H54 (cell line): ENCODE measurements at regions not wholly inside any gene's neighbourhood (a gene's known extent, or its start where the extent isn't known, plus 50 kb on each side); places are given as distances from the start of the nearest gene placed in this dataset.

Experiments used
- DNase-seq: peaks from one replicate; pipeline ENCODE4 v3.0.0; 2011; ENCODE audit warnings: low spot score, mixed read lengths; ENCODE audit not compliant: insufficient read length
- FAIRE-seq: peaks from 3 replicates; lab custom pipeline; 2011; peaks lifted over from hg19 to GRCh38; lab: Jason Lieb, UNC
- POLR2A ChIP-seq: IDR thresholded peaks from 2 replicates; pipeline ENCODE4 v1.6.1; 2011; ENCODE audit warnings: low read depth, mild to moderate bottlenecking, low read length

DNA sequence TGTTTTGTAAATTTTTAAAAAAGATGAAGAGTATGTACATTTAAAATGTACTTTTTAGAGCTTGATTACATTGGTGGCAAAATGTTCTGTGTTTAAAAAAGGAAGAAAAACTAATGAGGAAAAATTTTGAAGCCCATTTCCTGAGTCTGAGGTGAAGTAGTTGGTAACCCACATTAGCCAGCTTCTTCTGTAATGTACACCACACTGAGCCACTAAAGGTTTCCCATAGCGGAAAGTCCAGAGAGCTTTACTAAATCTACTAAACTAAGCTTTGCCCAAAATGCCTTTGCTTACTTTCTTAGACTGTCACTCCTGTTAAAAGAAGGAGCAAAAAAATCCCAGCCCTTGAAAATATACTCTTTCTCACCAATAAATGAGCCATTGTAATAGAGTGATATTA is 804.8 kb upstream of the ZEB2 start:
- no peak for FAIRE-seq
- DNase-seq = no peak
- no peak for TF ChIP-seq POLR2A

DNA sequence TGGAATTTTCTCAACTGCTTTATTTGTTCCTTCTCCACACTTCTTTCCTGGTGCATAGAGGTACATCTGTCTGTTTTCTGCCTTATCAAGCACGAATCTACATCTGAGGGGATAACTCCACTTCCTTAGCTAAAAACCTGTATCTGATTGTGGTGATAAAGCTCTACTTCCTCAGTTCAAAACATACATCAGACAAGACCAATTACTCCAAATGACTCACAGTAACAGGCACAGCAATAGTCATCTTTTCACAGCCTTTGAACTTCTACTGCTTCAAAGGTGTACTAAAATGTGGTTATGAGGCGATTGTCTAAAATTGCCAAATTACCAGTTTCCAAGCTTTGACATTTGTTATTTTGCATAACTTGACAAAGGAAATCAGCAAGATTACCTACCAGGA is 803.6 kb upstream of the ZEB2 start:
- no peak for TF ChIP-seq POLR2A
- FAIRE-seq = peak; percentile 52
- DNase-seq = peak; percentile 0

DNA sequence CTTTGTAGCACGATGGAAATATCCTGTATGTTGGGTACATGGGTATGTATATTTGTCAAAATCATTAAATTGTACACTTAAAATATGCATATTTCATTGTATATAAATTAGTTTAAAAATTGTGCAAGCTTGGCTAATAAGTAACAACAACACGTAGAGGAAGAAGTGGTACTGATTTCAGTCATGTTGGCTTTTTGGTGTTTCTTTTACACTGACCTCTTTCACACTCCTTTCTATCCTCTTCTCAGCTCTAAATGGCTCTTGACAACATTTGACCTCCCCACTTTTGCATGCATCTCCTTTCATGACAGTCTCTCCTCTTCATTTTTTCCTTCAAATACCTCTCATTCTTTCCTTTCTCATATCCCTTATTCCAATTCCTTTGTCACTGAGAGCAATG is 801.4 kb upstream of the ZEB2 start:
- no peak for TF ChIP-seq POLR2A
- no peak for DNase-seq
- no peak for FAIRE-seq

DNA sequence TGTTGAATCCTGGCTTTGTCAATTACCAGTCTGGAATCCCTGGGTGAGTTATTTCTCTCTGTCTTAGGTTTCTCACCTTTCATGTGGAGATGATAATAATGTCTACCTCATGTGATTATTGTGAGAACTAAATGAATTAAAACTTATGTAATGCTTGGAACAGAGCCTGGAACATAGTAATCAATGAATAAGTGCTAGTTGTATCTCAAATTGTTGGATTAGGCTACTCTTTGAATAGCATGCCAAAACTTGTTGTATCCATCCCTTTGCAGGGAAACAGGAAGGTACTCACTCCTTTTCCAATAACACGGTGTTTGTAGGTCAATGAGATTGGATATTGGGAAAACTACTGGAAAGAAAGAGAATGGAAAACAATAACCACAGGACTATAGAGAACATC is 796.6 kb upstream of the ZEB2 start:
- FAIRE-seq = no peak
- no peak for DNase-seq
- TF ChIP-seq POLR2A = no peak

DNA sequence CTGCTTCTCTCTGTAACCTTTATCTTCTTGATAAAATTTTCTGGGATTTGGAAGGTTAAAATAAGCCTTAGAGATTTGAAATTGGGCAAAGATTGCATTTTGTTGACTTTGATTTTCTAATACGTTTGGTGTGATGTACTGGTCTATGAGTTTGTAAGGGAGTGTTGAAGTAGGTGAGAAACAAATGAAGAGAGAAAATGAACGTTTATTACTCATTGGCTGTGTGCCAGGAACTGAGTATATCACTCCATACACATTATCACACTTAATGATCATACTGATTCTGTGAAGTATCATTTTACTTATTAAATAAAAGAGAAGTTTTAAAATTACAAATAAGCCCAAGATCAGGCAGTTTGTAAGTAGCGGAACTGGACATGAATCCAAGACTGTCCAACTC is 795.1 kb upstream of the ZEB2 start:
- FAIRE-seq (no peak), DNase-seq (no peak)
- no peak for TF ChIP-seq POLR2A

DNA sequence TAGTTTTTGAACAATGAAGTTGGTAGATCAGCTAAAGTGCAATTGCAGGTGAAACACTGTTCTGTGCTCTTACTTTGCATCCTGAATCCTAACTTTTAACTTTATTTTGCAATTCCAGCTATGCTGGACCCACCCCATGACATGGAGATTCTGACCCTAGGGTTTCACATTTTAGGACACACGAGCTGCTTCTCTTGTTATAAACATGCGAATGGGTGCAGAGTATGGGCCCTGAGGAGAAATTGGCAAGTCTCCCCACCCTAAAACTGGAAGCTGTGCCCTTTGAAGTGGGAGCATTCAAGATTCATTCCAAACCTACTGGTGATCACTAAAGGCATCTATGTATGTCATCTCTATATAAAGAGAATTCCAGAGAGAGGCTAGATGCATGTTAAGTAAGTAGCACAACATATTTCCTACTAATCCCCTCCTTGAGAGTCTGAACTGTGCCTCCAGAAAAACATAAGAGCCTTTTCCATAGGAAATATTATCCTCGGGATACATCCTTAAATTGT is 794.3 kb upstream of the ZEB2 start:
- no peak for TF ChIP-seq POLR2A
- FAIRE-seq = no peak
- no peak for DNase-seq

DNA sequence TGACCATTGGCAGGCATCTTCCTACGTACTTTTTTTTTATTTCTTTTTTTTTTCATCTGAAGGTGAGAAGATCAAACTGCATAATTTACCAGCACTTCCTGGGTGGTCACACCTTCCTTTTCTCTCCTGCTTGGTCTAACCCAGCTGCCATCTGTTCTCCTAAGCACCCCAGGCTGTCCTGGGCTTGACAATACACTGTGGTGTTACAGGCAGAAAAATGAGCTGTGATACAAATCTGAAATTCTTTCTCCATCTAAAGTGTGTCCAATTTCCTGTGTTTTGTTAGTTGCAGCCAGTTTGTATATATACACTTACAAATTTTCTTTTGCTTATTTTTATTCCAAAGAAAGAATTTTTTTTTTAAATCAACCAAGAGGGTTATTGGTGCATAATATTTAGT is 786.0 kb upstream of the ZEB2 start:
- DNase-seq = no peak
- TF ChIP-seq POLR2A = no peak
- no peak for FAIRE-seq

DNA sequence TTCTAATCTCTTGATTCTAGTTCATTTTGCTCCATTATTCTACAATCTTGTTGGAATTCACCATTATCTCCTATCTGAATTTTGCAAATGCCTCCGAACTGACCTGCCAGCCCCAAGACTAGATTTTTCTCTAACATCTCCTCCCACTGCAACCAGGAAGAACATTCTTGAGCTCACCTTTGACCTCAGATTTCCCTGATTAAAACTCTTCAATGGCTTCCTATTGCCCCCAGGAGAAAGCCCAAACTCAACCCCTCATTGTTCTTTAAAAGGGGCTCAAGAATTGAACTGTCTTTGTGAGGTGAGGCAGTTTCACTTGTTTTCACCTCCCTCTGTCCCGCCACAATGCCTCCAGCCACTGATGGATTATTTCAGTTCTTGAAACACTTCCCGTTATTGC is 784.6 kb upstream of the ZEB2 start:
- no peak for DNase-seq
- TF ChIP-seq POLR2A = no peak
- FAIRE-seq = no peak

DNA sequence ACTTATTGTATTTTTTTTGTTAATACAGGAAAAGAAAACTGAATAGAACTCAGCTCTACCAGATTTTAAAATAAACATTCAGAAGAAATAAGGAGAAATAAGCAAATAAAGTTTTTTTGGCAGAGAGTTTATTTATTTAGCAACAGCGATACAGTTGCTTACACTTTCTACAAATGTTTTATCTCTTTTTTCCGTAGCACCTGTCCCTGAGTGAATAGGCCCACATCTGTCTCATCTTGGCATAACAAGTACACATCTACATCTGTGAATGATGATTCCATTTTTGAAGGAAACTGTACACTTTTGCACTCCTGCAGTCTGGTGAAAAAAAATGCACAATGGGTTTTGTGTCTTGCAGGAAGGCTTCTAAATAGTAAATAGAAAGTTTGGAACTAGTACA is 783.6 kb upstream of the ZEB2 start:
- FAIRE-seq (no peak), DNase-seq (no peak)
- TF ChIP-seq POLR2A = no peak

DNA sequence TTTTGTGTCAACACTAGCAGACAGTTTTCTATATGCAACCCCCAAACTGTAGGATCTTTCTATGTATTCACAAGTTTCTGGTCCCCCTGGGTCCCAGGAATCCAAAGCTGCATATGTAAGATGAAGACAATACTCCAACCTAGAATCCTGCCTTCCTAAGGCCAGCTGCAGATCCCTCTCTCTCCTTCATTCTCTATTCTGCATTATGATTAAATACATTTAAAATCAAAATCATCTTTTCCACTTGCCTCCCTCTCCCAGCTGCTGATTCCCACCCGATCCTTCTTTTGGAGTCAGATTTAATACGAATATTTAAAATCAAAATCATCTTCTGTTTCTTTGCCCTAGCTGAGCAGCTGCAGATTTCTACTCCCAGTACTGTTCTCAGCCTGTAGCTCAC is 783.0 kb upstream of the ZEB2 start:
- DNase-seq = no peak
- FAIRE-seq = no peak
- TF ChIP-seq POLR2A = no peak

DNA sequence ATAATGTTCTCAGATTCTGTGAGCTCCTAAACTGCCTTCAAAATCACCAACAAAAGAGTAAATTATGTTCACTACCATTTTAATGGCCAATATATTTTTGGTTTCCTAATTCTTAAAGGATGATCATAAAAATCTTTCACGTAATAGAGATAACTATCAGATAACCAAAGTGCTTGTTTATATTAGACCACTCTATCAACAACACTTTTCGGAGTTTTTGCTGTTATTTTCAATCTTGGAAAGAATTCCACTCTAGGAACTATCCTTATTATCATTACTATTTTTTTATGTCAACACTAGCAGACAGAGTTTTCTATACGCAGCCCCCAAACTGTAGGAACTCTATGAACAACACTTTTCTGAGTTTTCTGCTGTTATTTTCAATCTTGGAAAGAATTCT is 782.5 kb upstream of the ZEB2 start:
- FAIRE-seq (no peak), DNase-seq (no peak)

DNA sequence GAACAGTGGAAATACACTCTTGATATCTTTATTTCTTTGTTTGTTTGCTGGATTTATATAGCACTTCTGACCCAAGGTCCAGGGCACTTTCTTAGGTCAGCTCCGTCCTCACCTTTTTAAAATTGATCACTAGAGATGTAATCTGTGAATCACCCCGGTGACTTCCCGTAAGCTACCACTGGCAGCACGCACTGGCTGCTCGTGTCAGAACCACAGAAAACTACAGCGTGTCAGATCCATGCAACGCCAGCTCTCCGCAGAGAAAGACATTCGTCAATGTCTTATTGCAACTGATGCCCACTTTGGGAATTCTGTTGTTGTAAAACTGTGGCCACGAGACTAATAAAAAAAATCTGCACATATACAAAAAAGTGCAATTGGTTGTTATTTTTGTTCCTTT is 779.4 kb upstream of the ZEB2 start:
- FAIRE-seq (no peak), DNase-seq (no peak)
- no peak for TF ChIP-seq POLR2A

More for the DNA sequence above, 782.5 kb upstream of the ZEB2 start:
- TF ChIP-seq POLR2A = no peak

DNA sequence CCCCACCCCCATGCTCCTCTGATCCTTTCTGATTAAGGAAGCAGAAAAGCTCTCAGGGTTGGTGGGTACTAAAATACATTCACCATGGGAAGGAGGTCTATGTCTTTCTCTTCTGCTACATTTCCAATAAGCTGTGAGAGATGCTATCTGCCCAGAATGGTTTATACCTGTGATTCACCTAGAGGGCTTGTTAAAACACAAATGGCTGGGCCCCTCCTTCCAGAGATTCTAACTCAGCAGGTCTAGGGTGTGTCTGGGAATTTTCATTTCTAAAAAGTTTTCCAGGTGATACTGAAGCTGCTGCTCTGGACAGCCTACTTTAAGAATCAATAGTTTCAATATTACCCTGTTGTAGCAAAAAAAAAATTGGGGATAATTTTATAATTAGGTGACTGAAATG is 772.2 kb upstream of the ZEB2 start:
- DNase-seq = no peak
- FAIRE-seq = no peak
- no peak for TF ChIP-seq POLR2A

DNA sequence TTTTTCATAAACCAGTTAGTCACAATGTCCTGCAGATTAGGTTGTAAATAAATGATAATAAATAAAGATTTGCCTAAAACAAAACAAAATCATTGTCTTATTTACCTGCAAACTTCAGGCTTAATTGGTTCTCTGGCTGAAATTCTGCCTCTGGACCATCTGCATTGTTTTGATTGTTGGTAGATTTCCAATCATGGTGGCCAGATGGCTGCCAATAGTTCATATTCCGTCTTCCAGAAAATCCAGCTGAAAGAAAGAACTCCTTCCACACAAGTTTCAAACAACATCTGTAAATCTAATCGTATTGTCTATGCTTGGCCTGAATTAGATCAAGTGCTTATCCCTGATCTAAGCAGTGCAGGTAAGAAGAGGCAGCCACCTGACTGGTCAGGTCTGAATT is 771.1 kb upstream of the ZEB2 start:
- DNase-seq (no peak), FAIRE-seq (peak; percentile 15)
- no peak for TF ChIP-seq POLR2A

DNA sequence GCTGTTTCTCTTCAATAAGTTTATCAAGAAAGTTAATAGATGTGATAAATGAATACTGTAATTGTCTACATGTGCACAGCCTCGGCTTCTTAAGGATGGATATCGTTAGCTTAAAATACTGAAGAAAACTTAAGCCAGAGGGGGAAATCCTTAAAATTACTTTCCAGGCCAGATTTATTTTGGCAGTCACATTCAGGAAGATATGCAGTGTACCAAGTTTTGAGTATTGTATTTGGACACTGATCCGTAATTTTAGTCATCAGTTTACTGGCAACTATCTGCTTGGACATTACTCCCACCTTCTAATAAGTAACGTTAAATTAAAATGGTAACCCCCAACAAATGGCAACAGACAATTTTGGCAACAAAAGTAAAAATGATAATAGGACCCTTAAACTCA is 770.0 kb upstream of the ZEB2 start:
- DNase-seq (no peak), FAIRE-seq (no peak)
- no peak for TF ChIP-seq POLR2A

DNA sequence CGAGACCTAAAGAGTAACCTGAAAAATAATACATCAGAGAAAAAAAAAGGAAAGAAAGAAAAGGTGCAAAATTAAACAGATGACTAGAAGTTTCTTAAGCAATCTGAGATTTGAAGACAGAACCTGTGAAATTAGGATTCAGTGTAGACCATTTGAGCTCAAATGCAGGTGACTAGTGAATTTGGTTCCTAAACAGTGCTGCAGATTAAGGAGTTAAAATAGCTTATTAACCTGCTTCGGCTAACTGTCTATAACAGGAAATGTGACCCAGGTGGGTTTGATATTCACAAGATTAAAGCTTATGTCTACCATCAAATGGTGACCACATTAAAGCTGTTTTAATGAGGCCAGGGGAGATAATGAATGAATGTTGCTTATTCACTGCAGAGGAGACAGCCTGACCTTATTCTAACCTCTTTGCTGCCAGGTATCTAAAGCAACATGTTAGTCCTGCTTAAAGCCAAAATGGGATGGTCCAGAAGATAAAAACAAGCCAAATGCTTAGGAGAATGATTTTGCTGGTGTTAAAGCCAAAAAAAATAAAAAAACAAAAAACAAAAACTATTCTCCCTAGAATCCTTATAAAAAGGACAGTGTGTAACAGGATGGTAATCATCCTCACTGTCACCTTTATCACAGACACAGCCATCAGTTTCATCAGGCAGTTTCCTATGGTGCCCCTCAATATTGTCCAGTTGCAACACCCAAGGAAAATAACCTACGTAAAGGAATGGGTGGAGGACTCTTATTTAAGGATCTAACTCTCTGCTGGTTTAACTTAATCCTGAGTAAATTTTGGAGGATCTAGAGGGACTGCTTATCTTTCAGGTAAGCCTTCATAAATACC is 769.0 kb upstream of the ZEB2 start:
- TF ChIP-seq POLR2A = no peak
- DNase-seq = no peak
- FAIRE-seq = no peak
